NOMO-1 treated with dmso at 0.1 percent for 144 hours (cell line): ENCODE measurements at regions not wholly inside any gene's neighbourhood (a gene's known extent, or its start where the extent isn't known, plus 50 kb on each side); places are given as distances from the start of the nearest gene placed in this dataset.
A peak's percentile ranks its signal among the peaks of the same experiment; 100 is the strongest.

Source experiments
- DNase-seq: peaks from one replicate; lab custom pipeline; 2025; ENCODE audit not compliant: unreplicated experiment; lab: John Stamatoyannopoulos, UW

GRCh38 chr22:23415490-23415851 lies 164.6 kb downstream of the IGLL1 start:
- DNase-seq = no peak

- no peak for DNase-seq
These were observed 165.2 kb downstream of the IGLL1 start for GRCh38 chr22:23414727-23415489.

GRCh38 chr22:23411739-23412138 lies 168.4 kb downstream of the IGLL1 start:
- no peak for DNase-seq

- DNase-seq = no peak
These were observed 169.7 kb downstream of the IGLL1 start for GRCh38 chr22:23410411-23410810.

DNA sequence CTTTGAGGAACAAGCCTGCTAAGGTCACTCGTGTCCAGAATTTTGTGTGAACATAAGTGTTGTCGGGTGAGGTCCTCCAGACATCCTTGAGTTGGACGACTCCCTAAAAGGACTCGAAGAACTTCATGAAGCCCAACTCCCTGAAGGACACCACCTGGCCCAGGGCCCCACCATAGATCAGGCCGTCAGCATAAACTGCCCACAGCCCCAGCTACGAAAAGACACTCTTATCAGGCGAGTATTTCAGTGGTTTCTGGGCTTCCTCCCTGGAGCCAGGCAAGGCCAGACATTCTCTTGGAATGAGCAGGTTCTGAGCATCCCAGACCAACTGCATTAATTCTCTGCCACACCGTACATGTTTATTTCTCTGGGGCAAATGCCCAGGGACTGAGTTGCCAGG lies 170.1 kb downstream of the IGLL1 start:
- no peak for DNase-seq

DNA sequence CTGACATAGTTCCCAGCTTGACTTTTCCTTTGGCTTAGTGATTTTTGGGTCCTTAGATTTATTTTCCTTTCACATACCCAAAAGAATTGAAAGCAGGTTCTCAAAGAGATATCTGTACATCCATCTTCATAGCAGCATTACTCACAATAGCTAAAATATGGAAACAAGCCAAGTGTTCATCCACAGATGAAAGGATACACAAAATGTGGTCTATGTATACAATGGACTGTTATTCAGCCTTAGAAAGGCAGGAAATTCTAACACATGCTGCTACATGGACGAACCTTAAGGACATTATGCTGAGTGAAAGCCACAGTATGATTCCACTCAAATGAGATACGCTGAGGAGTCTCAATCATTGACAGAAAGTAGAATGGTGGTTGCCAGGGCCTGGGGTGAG lies 171.8 kb downstream of the IGLL1 start:
- DNase-seq = no peak

- DNase-seq = no peak
These were observed 174.7 kb downstream of the IGLL1 start for GRCh38 chr22:23405366-23405851.

DNA sequence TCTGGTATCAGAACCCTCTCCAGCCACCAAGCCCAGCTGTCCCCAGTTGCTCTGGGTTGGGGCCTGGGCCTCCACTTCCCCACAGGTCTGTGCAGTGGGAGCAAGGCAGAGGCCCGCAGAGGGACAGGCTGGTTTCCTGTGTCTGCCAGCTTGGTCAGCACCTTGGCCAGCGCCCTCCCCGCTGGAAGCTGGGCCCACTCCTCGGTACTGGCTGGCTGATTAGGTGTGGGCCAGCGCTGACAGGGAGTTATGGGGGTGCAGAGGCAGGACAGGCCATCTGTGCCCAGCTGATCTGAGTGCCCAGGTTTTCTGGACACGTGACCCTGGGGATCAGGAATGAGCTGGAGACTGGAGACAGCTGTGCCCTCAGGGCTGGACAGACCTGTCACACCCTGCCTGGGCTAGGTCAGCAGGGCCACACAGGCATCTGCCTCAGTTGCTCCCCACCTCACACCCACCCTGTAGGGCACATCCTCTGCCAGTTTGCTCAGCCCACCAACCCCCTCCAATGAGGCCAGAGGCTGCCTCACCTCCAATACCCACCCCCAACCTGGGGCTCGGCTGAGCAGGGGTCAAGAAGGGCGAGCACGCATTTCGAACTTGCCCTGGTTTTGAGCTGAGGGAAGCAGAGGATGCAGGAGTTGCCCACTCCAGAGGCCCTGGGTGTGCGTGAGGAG lies 175.3 kb downstream of the IGLL1 start:
- DNase-seq = no peak

DNA sequence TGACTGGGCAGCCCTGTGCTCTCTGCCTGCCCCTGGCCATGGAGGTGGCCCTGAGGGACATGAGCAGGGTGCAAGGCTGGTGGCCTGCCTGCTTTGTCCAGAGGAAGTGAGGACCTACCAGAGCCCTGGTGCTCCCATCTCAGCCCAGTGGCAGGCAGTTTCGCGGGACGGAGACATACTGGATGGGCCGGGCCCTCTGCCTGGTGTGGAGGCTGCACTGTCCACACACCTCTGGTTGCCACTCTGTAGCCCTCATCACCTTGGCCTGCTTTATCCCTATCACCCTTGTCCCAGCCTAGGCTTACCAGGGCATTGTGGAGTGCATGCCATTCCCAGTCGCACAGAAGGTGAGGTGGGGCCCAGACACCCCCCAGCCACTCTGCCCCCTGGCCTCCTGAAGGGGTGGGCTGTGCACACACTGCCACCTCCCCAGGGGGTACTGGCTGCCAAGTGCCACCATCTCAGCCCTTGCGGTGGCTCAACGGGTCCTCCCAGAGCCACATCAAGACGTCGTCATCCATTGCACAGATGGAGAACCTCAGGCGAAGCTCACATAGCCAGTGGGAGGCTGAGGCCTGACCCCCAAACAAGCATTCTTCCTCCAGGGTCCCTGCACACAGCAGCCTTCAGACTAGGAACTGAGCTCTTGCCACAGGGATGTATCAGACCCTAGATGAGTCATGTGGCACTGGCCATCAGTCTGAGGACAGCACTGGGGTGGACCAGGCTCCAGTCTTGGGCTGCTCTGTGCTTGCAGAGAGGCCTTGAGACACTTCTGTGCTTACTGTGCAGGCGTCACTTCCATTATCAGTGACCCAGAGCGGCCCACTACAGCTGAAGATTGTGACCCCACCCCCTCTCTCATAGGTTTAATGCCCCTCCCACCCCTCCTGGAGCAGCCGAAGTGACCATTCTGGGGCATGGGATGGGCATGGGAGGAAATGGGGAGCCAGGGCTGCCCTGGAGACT lies 176.1 kb downstream of the IGLL1 start:
- no peak for DNase-seq

GRCh38 chr22:23403152-23403719 lies 176.9 kb downstream of the IGLL1 start:
- no peak for DNase-seq

DNA sequence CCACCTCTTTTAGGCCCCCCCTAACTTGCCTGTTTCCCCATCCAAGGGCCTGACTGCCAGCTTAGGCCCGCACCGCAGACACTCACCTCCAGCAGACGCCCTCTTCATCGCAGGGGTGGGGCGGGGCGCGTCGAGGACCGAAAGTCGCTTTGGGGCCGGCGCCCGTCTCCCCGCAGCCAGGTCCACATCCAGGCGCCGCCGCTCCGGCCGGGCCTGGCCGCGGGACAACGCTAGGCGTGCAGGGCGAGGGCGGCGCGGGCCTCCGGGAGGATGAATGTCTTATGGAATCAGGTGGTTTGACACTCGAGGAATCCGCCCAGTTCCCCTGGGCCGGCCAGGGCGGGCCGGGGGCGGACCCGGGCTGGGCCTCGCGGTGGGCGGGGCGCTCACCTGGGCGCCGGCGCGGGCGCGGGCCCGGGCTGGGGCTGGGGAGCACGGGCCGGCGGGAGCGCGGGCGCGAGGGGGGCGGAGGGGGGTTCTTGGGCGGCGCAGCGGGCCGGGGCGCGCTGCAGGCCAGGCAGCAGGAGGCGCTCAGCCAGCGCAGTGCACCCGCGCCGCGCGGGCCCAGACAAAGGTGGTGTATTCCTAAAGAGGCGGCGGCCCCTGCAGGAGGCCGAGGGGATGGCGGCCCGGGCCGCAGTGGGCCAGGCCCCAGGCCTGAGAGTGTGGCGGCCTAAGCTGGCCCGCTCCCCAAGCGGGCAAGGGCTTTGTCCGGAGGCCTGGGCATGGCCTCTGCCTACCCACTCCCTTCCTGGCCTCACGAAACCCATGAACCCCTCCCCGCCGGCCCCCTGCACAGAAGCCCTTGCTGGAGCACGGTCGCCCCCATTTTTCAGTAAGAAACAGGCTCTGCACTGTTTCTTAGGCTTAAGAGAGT lies 177.6 kb downstream of the IGLL1 start:
- peak; percentile 29 for DNase-seq

GRCh38 chr22:23401910-23402274 lies 178.2 kb downstream of the IGLL1 start:
- DNase-seq = no peak

GRCh38 chr22:23401111-23401909 lies 178.8 kb downstream of the IGLL1 start:
- no peak for DNase-seq

DNA sequence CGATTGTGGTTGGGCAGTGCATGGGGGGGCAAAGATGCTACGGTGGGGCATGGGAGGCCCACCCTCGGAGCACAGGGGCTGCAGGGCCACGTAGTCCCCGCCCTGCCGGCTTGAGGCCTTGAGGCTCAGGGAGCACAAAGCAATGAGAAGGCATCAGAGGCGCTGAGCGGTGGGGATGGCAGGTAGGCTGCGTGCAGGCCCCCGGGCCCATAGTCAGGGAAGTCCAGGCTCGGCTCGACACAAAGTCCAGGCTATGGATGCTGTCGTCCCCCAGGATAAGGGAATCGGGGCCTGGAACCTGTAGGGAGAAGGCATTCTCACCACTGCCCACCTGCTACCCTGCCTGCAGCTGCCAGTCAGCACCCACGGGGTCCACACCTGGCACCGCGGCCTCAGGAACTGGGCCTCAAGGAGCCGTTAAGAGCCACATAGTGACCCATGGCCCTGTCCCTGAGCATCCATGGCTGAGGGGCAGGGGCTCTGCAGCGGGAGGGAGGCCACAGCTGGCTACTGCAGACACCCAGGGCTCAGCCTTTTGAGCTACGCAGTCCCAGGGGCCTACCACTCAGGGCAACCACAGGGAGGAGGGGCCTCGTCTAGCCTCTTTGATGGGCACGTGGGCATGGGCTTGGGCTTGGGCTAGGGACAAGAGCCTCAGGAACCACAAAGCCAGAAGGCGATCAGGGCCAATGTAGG lies 179.7 kb downstream of the IGLL1 start:
- no peak for DNase-seq

- DNase-seq = no peak
These were observed 180.5 kb downstream of the IGLL1 start for GRCh38 chr22:23399367-23400285.

GRCh38 chr22:23398701-23399366 lies 181.3 kb downstream of the IGLL1 start:
- no peak for DNase-seq
